DOHH2 (cell line): ENCODE measurements at regions not wholly inside any gene's neighbourhood (a gene's known extent, or its start where the extent isn't known, plus 50 kb on each side); places are given as distances from the start of the nearest gene placed in this dataset.

Experiments
- CTCF ChIP-seq: fragments of 200-600 bp; sonication (generic); IDR thresholded peaks from one replicate; pipeline ENCODE4 v1.5.1; 2014; ENCODE audit warnings: antibody characterized with exemption, mild to moderate bottlenecking, low read depth, low read length; ENCODE audit not compliant: poor library complexity, severe bottlenecking
- EZH2phosphoT487 ChIP-seq: fragments of 200-600 bp; sonication (generic); IDR thresholded peaks from 2 replicates; pipeline ENCODE4 v1.6.1; 2017; ENCODE audit warnings: borderline replicate concordance, mild to moderate bottlenecking, antibody characterized with exemption, low read length, moderate library complexity, mixed read lengths

- TF ChIP-seq CTCF, result no peak
- TF ChIP-seq EZH2phosphoT487, result no peak
These were observed 253.6 kb upstream of the MKLN1 start for GRCh38 chr7:131074043-131074442.
